Osteocyte (in vitro differentiated cells): ENCODE measurements at regions not wholly inside any gene's neighbourhood (a gene's known extent, or its start where the extent isn't known, plus 50 kb on each side); places are given as distances from the start of the nearest gene placed in this dataset. TPM values are rescaled to one million over a fixed set of nuclear protein-coding genes. Genes with fewer than 3 reads are reported as not detected.

Experiments used
- DNase-seq: peaks from one replicate; pipeline ENCODE4 v3.0.0; 2021; ENCODE audit warnings: mixed read lengths; ENCODE audit not compliant: unreplicated experiment; ENCODE audit errors: extremely low spot score
- H3K27ac Mint-ChIP-seq: one replicate; pipeline ENCODE4 v1.8.0; 2021; ENCODE audit warnings: mild to moderate bottlenecking, mixed read lengths; ENCODE audit not compliant: unreplicated experiment
- H3K27me3 Mint-ChIP-seq: one replicate; pipeline ENCODE4 v1.8.0; 2021; ENCODE audit warnings: mixed read lengths; ENCODE audit not compliant: unreplicated experiment
- H3K36me3 Mint-ChIP-seq: one replicate; pipeline ENCODE4 v1.8.0; 2021; ENCODE audit warnings: mixed read lengths; ENCODE audit not compliant: unreplicated experiment
- H3K4me1 Mint-ChIP-seq: one replicate; pipeline ENCODE4 v1.8.0; 2021; ENCODE audit warnings: mixed read lengths; ENCODE audit not compliant: unreplicated experiment
- H3K4me3 Mint-ChIP-seq: one replicate; pipeline ENCODE4 v1.8.0; 2021; ENCODE audit warnings: mild to moderate bottlenecking, moderate library complexity, mixed read lengths; ENCODE audit not compliant: unreplicated experiment
- H3K9me3 Mint-ChIP-seq: one replicate; pipeline ENCODE4 v1.8.0; 2021; ENCODE audit warnings: mixed read lengths; ENCODE audit not compliant: unreplicated experiment
- CTCF ChIP-seq: fragments of 200-600 bp; sonication (generic); IDR thresholded peaks from 2 replicates; pipeline ENCODE4 v1.5.0; 2021; ENCODE audit warnings: antibody characterized with exemption, mild to moderate bottlenecking, moderate library complexity
- microRNA-seq: library from miRNA; unstranded; fragments of <30 nt; microRNA quantifications from one replicate; pipeline ENCODE4 v1.1.0, GENCODE V29; 2020; ENCODE audit not compliant: unreplicated experiment

- Mint-ChIP-seq H3K27me3 (no peaks in the 10 kb centered on the region), H3K4me1 (no peaks in the 10 kb centered on the region), H3K36me3 (no peaks in the 10 kb centered on the region), H3K4me3 (no peak overlapping the region), H3K9me3 (no peaks in the 10 kb centered on the region), H3K27ac (no peak overlapping the region)
- no peak for DNase-seq
- no peak for TF ChIP-seq CTCF
Observed at GRCh38 chr14:101509730-101510371, 51.4 kb upstream of the DIO3 start.

GRCh38 chr14:101511199-101511598, 50.1 kb upstream of the DIO3 start:
- Mint-ChIP-seq H3K9me3 (no peaks in the 10 kb centered on the region), H3K36me3 (no peaks in the 10 kb centered on the region), H3K4me1 (no peaks in the 10 kb centered on the region), H3K27ac (no peak overlapping the region), H3K27me3 (no peaks in the 10 kb centered on the region), H3K4me3 (no peak overlapping the region)
- no peak for TF ChIP-seq CTCF
- no peak for DNase-seq

Small RNAs in the stretch of these regions (microRNA-seq; reads per million reads assigned to microRNA genes)
- gene MIR1185-1 = not detected
- not detected for gene MIR1185-2
- gene MIR1193 = not detected
- gene MIR1197 = not detected
- gene MIR134 = not detected
- gene MIR154 = not detected
- not detected for gene MIR299
- not detected for gene MIR300
- not detected for gene MIR323A
- gene MIR323B = not detected
- not detected for gene MIR329-1
- gene MIR329-2 = not detected
- not detected for gene MIR369
- gene MIR376A1 = not detected
- not detected for gene MIR376A2
- gene MIR376B = not detected
- not detected for gene MIR376C
- gene MIR377 = not detected
- gene MIR379 = not detected
- not detected for gene MIR380
- gene MIR381 = not detected
- not detected for gene MIR382
- 2.2 reads per million for gene MIR409
- 3.3 reads per million for gene MIR411
- not detected for gene MIR412
- not detected for gene MIR485
- not detected for gene MIR487A
- 4.4 reads per million for gene MIR487B
- not detected for gene MIR494
- gene MIR495 = not detected
- not detected for gene MIR496
- gene MIR539 = not detected
- not detected for gene MIR541
- not detected for gene MIR543
- gene MIR544A = not detected
- not detected for gene MIR654
- not detected for gene MIR655
- not detected for gene MIR656
- not detected for gene MIR668
- not detected for gene MIR758
- gene MIR889 = not detected
